Activated CD4-positive, alpha-beta memory T cell treated with anti-CD3 and anti-CD28 coated beads, Interleukin-2, amount 10 ng/mL, durations not matched to agents 7 days and 5 days (primary cell): ENCODE measurements at regions not wholly inside any gene's neighbourhood (a gene's known extent, or its start where the extent isn't known, plus 50 kb on each side); places are given as distances from the start of the nearest gene placed in this dataset.
"Not testable (repeated sequence)": the region's sequence is repeated elsewhere in the genome, so short reads cannot be mapped to it uniquely, and the experiment has no call there.

Experiments used
- CTCF ChIA-PET: fragments of 350-600 bp; sonication (Branson Sonifier 250); formaldehyde crosslinking; loops from one replicate; lab custom pipeline; 2021; ENCODE audit warnings: antibody characterized with exemption, inconsistent platforms; lab: Charles Lee
- POLR2A ChIA-PET: fragments of 350-600 bp; sonication (Branson Sonifier 250); formaldehyde crosslinking; loops from one replicate; lab custom pipeline; 2021; ENCODE audit warnings: antibody characterized with exemption; lab: Charles Lee
- DNase-seq: peaks from one replicate; pipeline ENCODE4 v3.0.0-alpha.2; 2020
- H3K27ac Mint-ChIP-seq: one replicate; pipeline ENCODE4 v1.8.0; 2021; ENCODE audit warnings: mild to moderate bottlenecking, mixed read lengths
- H3K27me3 Mint-ChIP-seq: one replicate; pipeline ENCODE4 v1.8.0; 2021; ENCODE audit warnings: mixed read lengths
- H3K36me3 Mint-ChIP-seq: one replicate; pipeline ENCODE4 v1.8.0; 2021; ENCODE audit warnings: low read depth, mixed read lengths
- H3K4me1 Mint-ChIP-seq: one replicate; pipeline ENCODE4 v1.8.0; 2021; ENCODE audit warnings: mixed read lengths
- H3K4me3 Mint-ChIP-seq: one replicate; pipeline ENCODE4 v1.8.0; 2021; ENCODE audit warnings: mild to moderate bottlenecking, mixed read lengths
- H3K9me3 Mint-ChIP-seq: one replicate; pipeline ENCODE4 v1.8.0; 2021; ENCODE audit warnings: mixed read lengths

GRCh38 chr5:130532786-130533185, 628.5 kb downstream of the CHSY3 start:
- Mint-ChIP-seq H3K36me3 (no peaks in the 10 kb centered on the region), H3K27ac (no peak overlapping the region), H3K9me3 (no peaks in the 10 kb centered on the region), H3K27me3 (no peaks in the 10 kb centered on the region), H3K4me3 (no peak overlapping the region), H3K4me1 (no peaks in the 10 kb centered on the region)
- ChIA-PET POLR2A (no interaction called here), CTCF (no interaction called here)
- no peak for DNase-seq

GRCh38 chr5:130529511-130530485, 625.5 kb downstream of the CHSY3 start:
- no peak for DNase-seq
- Mint-ChIP-seq H3K27me3 (no peaks in the 10 kb centered on the region), H3K4me1 (no peaks in the 10 kb centered on the region), H3K4me3 (no peak overlapping the region), H3K36me3 (no peaks in the 10 kb centered on the region), H3K9me3 (no peaks in the 10 kb centered on the region), H3K27ac (no peak overlapping the region)
- POLR2A ChIA-PET = no interaction called here
- CTCF ChIA-PET = no interaction called here

- Mint-ChIP-seq H3K4me3 (no peak overlapping the region), H3K36me3 (no peaks in the 10 kb centered on the region), H3K4me1 (no peaks in the 10 kb centered on the region), H3K27ac (no peak overlapping the region), H3K27me3 (no peaks in the 10 kb centered on the region), H3K9me3 (no peaks in the 10 kb centered on the region)
- POLR2A ChIA-PET = no interaction called here
- CTCF ChIA-PET = no interaction called here
- no peak for DNase-seq
These were observed 624.8 kb downstream of the CHSY3 start for GRCh38 chr5:130529111-130529510.

GRCh38 chr5:130528474-130528873, 624.2 kb downstream of the CHSY3 start:
- Mint-ChIP-seq H3K27ac (no peak overlapping the region), H3K9me3 (no peaks in the 10 kb centered on the region), H3K36me3 (no peaks in the 10 kb centered on the region), H3K4me3 (no peak overlapping the region), H3K27me3 (no peaks in the 10 kb centered on the region), H3K4me1 (no peaks in the 10 kb centered on the region)
- CTCF ChIA-PET = no interaction called here
- POLR2A ChIA-PET = no interaction called here
- DNase-seq = no peak

GRCh38 chr5:130526708-130527107, 622.4 kb downstream of the CHSY3 start:
- Mint-ChIP-seq H3K4me1 (no peaks in the 10 kb centered on the region), H3K36me3 (no peaks in the 10 kb centered on the region), H3K9me3 (no peaks in the 10 kb centered on the region), H3K4me3 (no peak overlapping the region), H3K27ac (no peak overlapping the region), H3K27me3 (no peaks in the 10 kb centered on the region)
- ChIA-PET CTCF (no interaction called here), POLR2A (no interaction called here)
- no peak for DNase-seq

- no peaks in the 10 kb centered on the region for H3K4me1 Mint-ChIP-seq
- POLR2A ChIA-PET = no interaction called here
- H3K9me3 Mint-ChIP-seq = peaks cover 12% of the 10 kb centered on the region
- H3K27me3 Mint-ChIP-seq = no peaks in the 10 kb centered on the region
- CTCF ChIA-PET = no interaction called here
- H3K4me3 Mint-ChIP-seq = no peak overlapping the region
- no peak for DNase-seq
- no peak overlapping the region for H3K27ac Mint-ChIP-seq
- H3K36me3 Mint-ChIP-seq = no peaks in the 10 kb centered on the region
These were observed 615.9 kb downstream of the CHSY3 start for GRCh38 chr5:130520211-130520610.

GRCh38 chr5:130514984-130515690, 610.9 kb downstream of the CHSY3 start:
- CTCF ChIA-PET = no interaction called here
- H3K36me3 Mint-ChIP-seq = no peaks in the 10 kb centered on the region
- no peaks in the 10 kb centered on the region for H3K27me3 Mint-ChIP-seq
- no peak overlapping the region for H3K4me3 Mint-ChIP-seq
- POLR2A ChIA-PET = no interaction called here
- H3K27ac Mint-ChIP-seq = no peak overlapping the region
- peaks cover 12% of the 10 kb centered on the region for H3K9me3 Mint-ChIP-seq
- DNase-seq = no peak
- H3K4me1 Mint-ChIP-seq = no peaks in the 10 kb centered on the region

- ChIA-PET CTCF (no interaction called here), POLR2A (no interaction called here)
- no peaks in the 10 kb centered on the region for H3K36me3 Mint-ChIP-seq
- DNase-seq = no peak
- H3K27ac Mint-ChIP-seq = no peak overlapping the region
- H3K27me3 Mint-ChIP-seq = no peaks in the 10 kb centered on the region
- H3K4me1 Mint-ChIP-seq = no peaks in the 10 kb centered on the region
- H3K9me3 Mint-ChIP-seq = no peaks in the 10 kb centered on the region
- no peak overlapping the region for H3K4me3 Mint-ChIP-seq
These were observed 598.4 kb downstream of the CHSY3 start for GRCh38 chr5:130502702-130503101.

- POLR2A ChIA-PET = no interaction called here
- no peak overlapping the region for H3K27ac Mint-ChIP-seq
- no peak overlapping the region for H3K4me3 Mint-ChIP-seq
- H3K36me3 Mint-ChIP-seq = no peaks in the 10 kb centered on the region
- H3K4me1 Mint-ChIP-seq = no peaks in the 10 kb centered on the region
- CTCF ChIA-PET = no interaction called here
- H3K9me3 Mint-ChIP-seq = no peaks in the 10 kb centered on the region
- no peak for DNase-seq
- no peaks in the 10 kb centered on the region for H3K27me3 Mint-ChIP-seq
These were observed 597.0 kb downstream of the CHSY3 start for GRCh38 chr5:130501151-130501865.

GRCh38 chr5:130500495-130500894, 596.2 kb downstream of the CHSY3 start:
- POLR2A ChIA-PET = not testable (repeated sequence)

GRCh38 chr5:130496215-130496614, 592.0 kb downstream of the CHSY3 start:
- Mint-ChIP-seq H3K36me3 (no peaks in the 10 kb centered on the region), H3K27me3 (no peaks in the 10 kb centered on the region), H3K27ac (no peak overlapping the region), H3K4me1 (no peaks in the 10 kb centered on the region), H3K9me3 (no peaks in the 10 kb centered on the region), H3K4me3 (no peak overlapping the region)
- ChIA-PET CTCF (no interaction called here), POLR2A (no interaction called here)
- no peak for DNase-seq

More at GRCh38 chr5:130500495-130500894, 596.2 kb downstream of the CHSY3 start:
- H3K36me3 Mint-ChIP-seq, H3K4me3 Mint-ChIP-seq, CTCF ChIA-PET, H3K9me3 Mint-ChIP-seq, H3K4me1 Mint-ChIP-seq, H3K27ac Mint-ChIP-seq, H3K27me3 Mint-ChIP-seq, DNase-seq: not testable (repeated sequence)

- Mint-ChIP-seq H3K4me3 (no peak overlapping the region), H3K9me3 (no peaks in the 10 kb centered on the region), H3K4me1 (no peaks in the 10 kb centered on the region), H3K27ac (no peak overlapping the region), H3K36me3 (no peaks in the 10 kb centered on the region), H3K27me3 (no peaks in the 10 kb centered on the region)
- ChIA-PET POLR2A (no interaction called here), CTCF (no interaction called here)
- no peak for DNase-seq
These were observed 584.0 kb downstream of the CHSY3 start for GRCh38 chr5:130488252-130488651.
